SK-N-MC (cell line): ENCODE measurements at regions not wholly inside any gene's neighbourhood (a gene's known extent, or its start where the extent isn't known, plus 50 kb on each side); places are given as distances from the start of the nearest gene placed in this dataset.

Experiments used
- EZH2 ChIP-seq: fragments of 200-600 bp; sonication (generic); IDR thresholded peaks from one replicate; pipeline ENCODE4 v1.6.1; 2017; ENCODE audit warnings: antibody characterized with exemption
- POLR2AphosphoS5 ChIP-seq: IDR thresholded peaks from 2 replicates; pipeline ENCODE4 v1.6.1; 2012; ENCODE audit warnings: mild to moderate bottlenecking, low read depth, low read length, borderline replicate concordance

DNA sequence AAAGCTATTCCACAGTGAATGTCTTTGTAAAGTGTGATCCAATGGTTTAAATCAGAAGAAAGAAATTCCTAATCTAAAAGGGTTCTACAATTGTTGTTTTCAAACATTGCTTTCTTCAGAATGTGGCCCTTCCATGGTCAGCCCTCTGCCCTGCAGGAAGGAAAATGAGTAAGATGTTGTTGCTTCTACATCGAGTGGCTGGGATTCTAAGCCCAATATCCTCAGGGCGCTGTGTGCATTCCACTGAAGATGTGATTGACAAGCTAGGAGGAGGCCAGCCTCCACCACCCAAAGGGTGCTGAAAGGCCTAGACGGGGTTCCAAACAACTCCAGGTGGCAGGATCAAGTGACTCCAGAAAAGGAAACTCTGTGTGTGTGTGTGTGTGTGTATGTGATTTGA lies 316.9 kb upstream of the TSHZ3 start:
- TF ChIP-seq POLR2AphosphoS5 (no peak), EZH2 (no peak)
